ENCODE measurements at regions not wholly inside any gene's neighbourhood (a gene's known extent, or its start where the extent isn't known, plus 50 kb on each side); places are given as distances from the start of the nearest gene placed in this dataset.

DNA sequence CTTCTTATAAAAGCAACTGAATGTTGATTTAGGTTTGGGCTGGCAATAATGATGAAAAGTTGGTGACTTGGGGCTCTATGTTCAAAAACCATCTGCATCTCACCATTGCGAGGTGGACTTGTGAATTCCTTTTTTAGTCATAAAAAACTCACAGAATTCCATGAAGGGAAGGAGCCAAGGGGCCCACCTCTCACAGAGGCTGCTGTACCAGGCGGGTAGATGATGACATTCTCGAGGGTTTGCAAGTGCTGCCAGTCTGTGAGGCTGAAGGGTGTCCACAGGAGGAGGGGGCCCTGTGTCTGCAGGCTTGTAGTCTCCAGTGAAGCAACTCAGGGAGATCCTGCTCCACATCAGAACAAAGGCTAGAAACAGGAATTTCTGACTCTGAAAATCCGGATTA lies 195.5 kb upstream of the ZNF32 start:
- TF ChIP-seq CTCF (IDR thresholded peaks at IDR 0.05) (no peak), POLR2A (IDR thresholded peaks at IDR 0.05) (no peak)
